Lower leg skin (tissue), 4 donors: ENCODE measurements at regions not wholly inside any gene's neighbourhood (a gene's known extent, or its start where the extent isn't known, plus 50 kb on each side); places are given as distances from the start of the nearest gene placed in this dataset.
A peak's percentile ranks its signal among the peaks of the same experiment; 100 is the strongest.
"Not testable (repeated sequence)": the region's sequence is repeated elsewhere in the genome, so short reads cannot be mapped to it uniquely, and the experiment has no call there.

Source experiments
- DNase-seq, 2 donors: peaks; one replicate each; pipeline ENCODE4 v3.0.0-alpha.2; 2019; ENCODE audit warnings: low spot score in 2 of 2
- H3K4me3 ChIP-seq: fragments of 200-600 bp; sonication (generic); 2 replicates; pipeline ENCODE4 v1.5.1; 2017; ENCODE audit warnings: mild to moderate bottlenecking, low read depth; ENCODE audit not compliant: poor library complexity, severe bottlenecking
- CTCF ChIP-seq, 3 donors: fragments of 450-650 bp; IDR thresholded peaks; one replicate each; pipeline ENCODE4 v1.5.1; 2016; ENCODE audit warnings: antibody characterized with exemption in 3 of 3, mild to moderate bottlenecking in 3 of 3, moderate library complexity in 2 of 3
- POLR2A ChIP-seq, 2 donors: fragments of 450-650 bp; IDR thresholded peaks; one replicate each; pipeline ENCODE4 v1.6.1; 2016 to 2017; ENCODE audit warnings: antibody characterized with exemption in 2 of 2, mild to moderate bottlenecking in 1 of 2, moderate library complexity in 1 of 2
- WGBS, 2 donors: methylation state at CpG; one replicate each; pipeline ENCODE4 v1.1.5; 2018; 5-methylcytosine and 5-hydroxymethylcytosine counted together
- intact Hi-C: fragments of 100-400 bp; cut with DNase I; formaldehyde crosslinking; loops from one replicate; pipeline ENCODE4 v1.15.0; 2023; ENCODE audit warnings: low total_unique reads

GRCh38 chr5:1601565-1601964, 77.8 kb upstream of the LPCAT1 start:
- intact Hi-C loops, H3K4me3 ChIP-seq: not testable (repeated sequence)
- DNase-seq: peak in 1 of 2 donors; percentile 36
- WGBS, 2 donors: 44 to 45% methylated on average over 8 to 9 of the region's 9 CpGs

- DNase-seq: peak in 1 of 2 donors; percentile 3
- intact Hi-C loops, H3K4me3 ChIP-seq: not testable (repeated sequence)
- 48% methylated on average over 5 of the region's 5 CpGs for WGBS, 2 donors
Observed at GRCh38 chr5:1598950-1599737, 75.4 kb upstream of the LPCAT1 start.

DNA sequence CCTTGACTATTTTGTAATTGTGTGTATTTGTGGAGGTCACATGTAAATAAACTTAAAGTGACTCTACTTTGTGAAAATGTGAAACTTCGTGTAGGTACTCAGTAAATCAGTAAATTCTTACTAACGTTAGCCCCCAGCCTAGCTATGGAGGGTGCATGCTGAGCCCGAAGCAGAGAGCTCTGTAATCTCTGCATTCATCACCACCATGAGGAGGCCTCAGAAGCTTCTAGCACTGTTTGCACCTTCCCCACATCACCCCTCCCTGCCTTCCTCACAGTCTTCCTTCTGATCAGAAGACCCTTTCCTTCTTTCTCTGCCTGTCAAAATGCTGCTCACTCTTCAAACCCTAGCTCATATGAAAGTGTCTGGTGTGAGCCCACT, 73.3 kb upstream of the LPCAT1 start:
- intact Hi-C loops, DNase-seq, H3K4me3 ChIP-seq: not testable (repeated sequence)
- WGBS, 2 donors: 87 to 88% methylated on average over 3 of the region's 3 CpGs

- 86 to 89% methylated on average over 8 of the region's 8 CpGs for WGBS, 2 donors
- intact Hi-C loops, DNase-seq, H3K4me3 ChIP-seq: not testable (repeated sequence)
Observed at GRCh38 chr5:1596462-1597092, 72.8 kb upstream of the LPCAT1 start.

- peak overlapping the region; percentile 36 for H3K4me3 ChIP-seq
- 26 to 61% methylated on average over 45 to 49 of the region's 78 CpGs for WGBS, 2 donors
- peak; percentile 26 to 90 for DNase-seq
- intact Hi-C loops: no loop called here
- no peak for TF ChIP-seq POLR2A (IDR thresholded peaks at IDR 0.05)
- TF ChIP-seq CTCF (IDR thresholded peaks at IDR 0.05): no peak
Observed at GRCh38 chr5:1594357-1595106, 70.8 kb upstream of the LPCAT1 start.

GRCh38 chr5:1593903-1594356, 70.2 kb upstream of the LPCAT1 start:
- WGBS, 2 donors: 23 to 73% methylated on average over 14 to 22 of the region's 32 CpGs
- DNase-seq: no peak
- H3K4me3 ChIP-seq: peak overlapping the region; percentile 36
- TF ChIP-seq POLR2A (IDR thresholded peaks at IDR 0.05): no peak
- TF ChIP-seq CTCF (IDR thresholded peaks at IDR 0.05): no peak
- intact Hi-C loops: no loop called here

- H3K4me3 ChIP-seq, DNase-seq, intact Hi-C loops: not testable (repeated sequence)
- 92 to 96% methylated on average over 17 of the region's 17 CpGs for WGBS, 2 donors
Observed at GRCh38 chr5:1588071-1588694, 64.4 kb upstream of the LPCAT1 start.

- 82% methylated on average over 15 of the region's 15 CpGs for WGBS, 2 donors
- H3K4me3 ChIP-seq, DNase-seq, intact Hi-C loops: not testable (repeated sequence)
Observed at GRCh38 chr5:1583081-1583875, 59.5 kb upstream of the LPCAT1 start.

DNA sequence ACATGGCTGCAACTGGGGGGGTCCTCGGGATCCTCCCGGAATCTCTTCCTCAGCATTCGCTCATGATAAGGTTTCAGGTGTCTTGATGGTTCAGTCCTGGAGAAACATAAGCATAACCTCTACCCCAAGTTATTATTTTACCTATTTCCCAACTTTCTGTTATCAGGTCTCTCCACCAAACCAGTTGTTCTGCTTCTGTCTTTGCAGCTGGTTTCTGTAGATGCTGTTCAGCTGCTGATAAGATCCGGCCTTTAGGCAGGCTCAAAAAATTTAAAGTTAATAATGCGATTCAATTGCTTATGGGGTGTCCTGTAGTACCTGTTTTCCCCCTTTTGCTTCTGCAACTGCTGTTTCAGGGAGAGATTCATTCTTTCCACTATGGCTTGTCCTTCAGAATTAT, 55.6 kb upstream of the LPCAT1 start:
- H3K4me3 ChIP-seq, DNase-seq, intact Hi-C loops: not testable (repeated sequence)
- WGBS, 2 donors: 93 to 98% methylated on average over 5 of the region's 5 CpGs

- intact Hi-C loops, H3K4me3 ChIP-seq, DNase-seq: not testable (repeated sequence)
- WGBS, 2 donors: 91 to 95% methylated on average over 6 to 7 of the region's 7 CpGs
Observed at GRCh38 chr5:1576851-1577250, 53.1 kb upstream of the LPCAT1 start.

GRCh38 chr5:1575991-1576714, 52.4 kb upstream of the LPCAT1 start:
- H3K4me3 ChIP-seq, DNase-seq, intact Hi-C loops: not testable (repeated sequence)
- 94 to 96% methylated on average over 21 to 22 of the region's 25 CpGs for WGBS, 2 donors
